Activated CD4-positive, alpha-beta T cell treated with anti-CD3 and anti-CD28 coated beads, Interleukin-2, amount 50 U/mL, for 4 hours (primary cell): ENCODE measurements at regions not wholly inside any gene's neighbourhood (a gene's known extent, or its start where the extent isn't known, plus 50 kb on each side); places are given as distances from the start of the nearest gene placed in this dataset.

Source experiments
- DNase-seq, 2 experiments: peaks; one replicate each; pipeline ENCODE4 v3.0.0-alpha.2; 2020

DNA sequence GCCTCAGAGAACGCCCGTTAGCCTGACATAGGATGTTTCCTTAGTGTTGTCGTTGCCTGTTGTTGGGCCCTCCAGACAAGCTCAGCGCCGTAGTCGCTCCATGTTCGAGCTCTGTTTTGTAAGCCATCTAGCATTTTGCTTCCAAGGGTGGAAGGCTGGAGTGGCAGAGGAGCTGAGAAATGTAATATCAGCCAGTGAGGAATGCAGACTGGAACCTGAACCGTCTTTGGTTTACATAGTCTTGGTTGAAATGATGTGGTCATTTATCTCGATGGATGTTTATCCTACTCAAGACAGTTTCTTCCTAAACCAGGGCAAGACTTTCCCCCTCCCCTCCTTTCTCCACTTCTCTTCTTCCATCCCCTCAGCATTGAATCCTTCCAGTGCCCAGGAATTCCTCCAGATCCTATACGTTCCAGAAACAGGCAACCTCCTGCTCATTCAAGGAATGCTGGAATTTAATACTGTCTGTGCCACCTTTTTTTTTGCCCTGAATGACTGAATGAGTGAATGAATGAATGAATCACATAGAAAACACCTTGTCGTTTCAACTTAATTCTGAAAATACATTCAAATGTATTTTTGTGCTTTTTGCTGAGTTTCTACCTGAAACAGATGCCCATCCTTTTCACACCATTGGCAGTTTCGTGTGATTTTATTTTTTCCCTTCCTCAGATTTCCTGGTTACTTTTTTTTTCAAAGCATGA is 109.5 kb upstream of the MBNL2 start:
- DNase-seq, result no peak

GRCh38 chr13:97113231-97114001 is 108.7 kb upstream of the MBNL2 start:
- no peak for DNase-seq

DNA sequence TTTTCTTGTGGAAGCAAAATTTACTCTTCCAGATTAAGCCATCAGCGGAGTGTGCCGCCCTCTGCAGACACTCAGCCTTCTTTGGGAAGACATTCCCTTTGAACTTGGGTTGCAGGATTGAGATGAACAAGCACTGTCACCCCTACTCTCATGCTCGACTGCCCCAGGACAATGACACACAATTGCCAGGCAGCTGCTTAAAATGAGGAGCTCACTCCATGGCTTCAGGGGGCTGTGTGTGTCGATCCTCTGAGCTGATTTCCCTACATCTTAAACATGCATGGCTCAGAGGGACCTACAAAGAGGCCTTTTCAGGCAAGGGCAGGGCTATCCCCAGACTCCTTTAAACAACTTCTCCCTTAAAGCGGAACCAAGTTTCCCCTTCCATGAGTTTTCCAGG is 107.5 kb upstream of the MBNL2 start:
- DNase-seq, result no peak

DNA sequence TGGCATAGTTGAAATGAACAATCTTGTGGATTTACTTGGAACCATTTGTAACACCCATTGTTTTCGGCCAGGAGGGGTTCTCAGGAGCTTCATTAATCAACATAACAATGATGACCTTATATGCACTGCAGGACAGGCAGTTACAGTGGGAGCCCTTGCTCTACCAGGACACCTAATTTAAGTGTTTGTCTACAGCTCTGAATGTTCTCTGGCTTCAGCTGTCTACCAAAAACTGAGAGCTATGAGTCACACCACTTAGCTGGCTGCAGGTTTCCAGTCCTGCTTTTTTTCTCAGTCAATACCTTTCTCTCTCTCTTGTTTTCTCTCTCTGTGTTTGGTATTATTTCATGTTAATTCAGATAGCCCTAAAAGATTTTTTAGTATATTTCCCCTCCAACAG is 105.4 kb upstream of the MBNL2 start:
- no peak for DNase-seq

- DNase-seq, result no peak
Measured at GRCh38 chr13:97117388-97117910, 104.7 kb upstream of the MBNL2 start.

- DNase-seq, result no peak
Measured at GRCh38 chr13:97119943-97120342, 102.2 kb upstream of the MBNL2 start.

DNA sequence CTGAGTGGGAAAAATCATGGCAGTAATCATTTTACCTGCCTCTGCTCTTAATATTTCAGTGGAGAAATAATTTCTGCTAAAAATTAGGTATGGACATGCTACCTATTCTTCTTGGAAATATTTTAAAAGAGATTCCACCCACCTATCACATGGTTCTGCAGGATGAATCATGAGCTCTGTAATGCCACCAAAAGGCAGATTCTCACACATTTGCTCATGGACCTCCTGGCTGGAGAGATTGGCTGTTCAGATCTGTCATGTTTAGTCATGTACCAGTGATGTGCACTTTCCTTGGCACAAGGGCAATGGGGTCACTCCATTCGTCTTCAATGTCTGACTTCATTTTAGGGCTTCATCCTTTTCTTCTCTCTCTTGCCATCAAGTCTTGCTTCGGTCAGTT is 101.8 kb upstream of the MBNL2 start:
- no peak for DNase-seq

DNA sequence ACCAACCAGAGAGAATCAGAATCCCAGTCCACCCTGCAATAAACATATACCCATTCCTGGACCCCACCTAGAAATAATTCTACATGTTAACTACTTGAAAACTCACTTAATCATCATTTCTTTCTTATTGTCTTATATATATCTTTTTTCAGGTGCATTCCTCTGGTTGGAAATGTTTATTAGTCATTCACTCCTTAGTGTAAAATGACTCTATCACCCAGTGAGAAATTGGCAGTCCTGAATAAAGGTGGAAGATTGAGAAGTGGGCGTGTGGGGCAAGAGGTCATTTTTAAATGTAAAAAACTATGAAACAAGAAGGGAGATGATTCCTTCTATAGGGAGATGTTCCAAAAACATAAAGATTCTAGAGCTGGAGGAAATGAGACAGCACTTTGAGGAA is 101.2 kb upstream of the MBNL2 start:
- DNase-seq, result no peak

GRCh38 chr13:97121894-97122293 is 100.2 kb upstream of the MBNL2 start:
- DNase-seq, result no peak

GRCh38 chr13:97122381-97122996 is 99.6 kb upstream of the MBNL2 start:
- DNase-seq, result no peak

GRCh38 chr13:97124206-97124605 is 97.9 kb upstream of the MBNL2 start:
- no peak for DNase-seq

GRCh38 chr13:97124915-97125809 is 97.0 kb upstream of the MBNL2 start:
- DNase-seq, result no peak

DNA sequence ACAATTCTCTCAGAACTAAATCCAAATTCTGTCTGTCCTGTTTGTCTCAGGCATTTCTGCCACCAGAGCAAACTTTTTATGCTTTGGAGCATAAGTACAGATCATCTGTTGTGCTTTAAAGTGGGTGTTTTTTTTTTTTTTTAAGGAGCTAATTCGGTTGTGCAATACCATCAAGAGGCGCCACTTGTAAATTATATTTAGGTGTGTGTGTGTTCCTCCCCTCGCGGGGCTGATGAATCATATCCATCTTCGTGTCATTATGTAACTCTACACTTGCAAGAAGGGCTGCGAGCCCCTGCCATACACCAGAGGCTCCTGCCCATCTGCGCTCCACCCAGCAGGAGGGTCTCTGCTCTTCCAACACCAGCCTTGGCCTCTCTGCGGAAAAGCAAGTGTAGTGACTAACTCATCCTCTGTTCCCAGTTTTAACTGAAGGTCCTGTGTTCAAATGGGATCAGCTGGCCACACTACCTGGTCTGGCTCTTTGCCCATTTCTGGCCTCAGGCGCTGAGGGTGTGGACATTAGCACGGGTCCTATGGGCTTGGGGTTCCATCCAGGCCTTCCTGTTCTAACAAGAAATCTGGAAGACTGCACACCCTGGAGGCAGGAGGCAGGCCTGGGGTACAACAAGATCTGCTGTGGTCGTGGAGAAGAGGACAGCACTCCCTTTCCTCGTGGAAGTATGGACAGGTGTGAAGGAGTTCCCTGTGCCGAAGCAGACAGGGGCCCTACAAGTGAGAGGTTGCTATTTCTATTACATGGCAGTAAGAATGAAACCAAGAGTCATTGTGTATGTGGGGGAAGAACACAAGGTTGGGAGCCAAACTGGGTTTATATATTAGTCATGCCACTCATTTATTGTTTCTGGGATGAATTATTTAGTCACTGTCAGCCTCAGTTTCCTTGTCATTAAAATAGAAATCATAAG is 96.1 kb upstream of the MBNL2 start:
- no peak for DNase-seq

DNA sequence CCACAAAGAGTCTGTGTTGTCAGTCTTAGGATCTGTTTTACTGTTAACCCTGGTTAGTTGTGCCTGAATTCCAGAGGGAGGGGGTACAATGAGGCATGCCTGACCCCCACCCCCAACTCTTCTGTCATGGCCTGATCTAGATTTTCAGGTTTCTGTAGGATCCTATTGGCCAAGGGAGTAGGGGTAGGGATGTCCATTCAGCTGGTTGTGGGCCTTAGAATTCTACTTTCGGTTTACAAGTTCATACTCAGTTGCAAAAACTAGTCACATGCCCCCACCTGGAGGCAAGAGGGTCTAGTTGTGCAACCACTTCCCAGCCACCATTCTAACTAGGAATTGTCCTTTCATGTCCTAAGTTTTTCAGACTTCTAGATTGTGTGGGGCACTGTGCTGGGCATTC is 94.3 kb upstream of the MBNL2 start:
- no peak for DNase-seq

- no peak for DNase-seq
Measured at GRCh38 chr13:97130190-97130589, 91.9 kb upstream of the MBNL2 start.

- no peak for DNase-seq
Measured at GRCh38 chr13:97131447-97131846, 90.7 kb upstream of the MBNL2 start.

DNA sequence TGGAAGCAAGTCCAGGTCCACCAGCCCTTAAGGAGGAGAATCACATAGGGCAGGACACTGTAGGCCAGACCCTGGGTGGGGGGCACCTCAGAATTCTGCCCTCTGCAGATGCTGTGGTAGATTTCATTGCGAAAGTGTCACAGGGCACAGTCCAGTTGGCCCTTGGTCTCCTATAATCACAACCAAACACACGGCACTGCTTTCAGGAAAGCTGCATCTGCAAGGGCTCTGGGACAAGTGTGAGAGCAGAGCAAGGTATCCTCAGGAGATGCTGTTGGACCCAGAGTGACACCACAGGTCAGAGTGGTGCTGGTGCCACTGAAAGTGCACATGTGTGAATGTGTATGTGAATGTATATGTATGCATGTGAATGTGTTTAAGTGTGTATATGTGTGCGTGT is 88.6 kb upstream of the MBNL2 start:
- DNase-seq, result no peak

DNA sequence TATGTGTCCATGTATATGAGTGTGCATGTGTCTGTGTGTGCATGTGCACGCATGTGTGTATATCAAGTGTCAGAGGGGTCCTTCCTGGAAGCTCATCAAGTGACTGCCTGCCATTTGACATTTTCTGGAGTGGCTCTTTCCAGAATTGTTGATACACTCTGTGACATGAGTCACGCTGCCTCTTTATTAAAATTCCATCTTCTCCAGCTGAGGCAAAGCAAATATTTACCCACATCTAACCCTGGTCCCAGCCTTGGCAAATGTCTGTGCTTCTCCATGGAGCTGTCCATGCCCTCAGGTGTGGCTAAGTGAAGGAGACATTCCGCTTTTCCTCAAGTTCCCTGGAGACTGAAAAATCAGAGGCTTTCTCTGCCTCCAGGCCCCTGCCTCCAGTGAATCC is 88.2 kb upstream of the MBNL2 start:
- no peak for DNase-seq

- DNase-seq, result no peak
Measured at GRCh38 chr13:97134364-97135095, 87.6 kb upstream of the MBNL2 start.

- no peak for DNase-seq
Measured at GRCh38 chr13:97135883-97136282, 86.2 kb upstream of the MBNL2 start.

DNA sequence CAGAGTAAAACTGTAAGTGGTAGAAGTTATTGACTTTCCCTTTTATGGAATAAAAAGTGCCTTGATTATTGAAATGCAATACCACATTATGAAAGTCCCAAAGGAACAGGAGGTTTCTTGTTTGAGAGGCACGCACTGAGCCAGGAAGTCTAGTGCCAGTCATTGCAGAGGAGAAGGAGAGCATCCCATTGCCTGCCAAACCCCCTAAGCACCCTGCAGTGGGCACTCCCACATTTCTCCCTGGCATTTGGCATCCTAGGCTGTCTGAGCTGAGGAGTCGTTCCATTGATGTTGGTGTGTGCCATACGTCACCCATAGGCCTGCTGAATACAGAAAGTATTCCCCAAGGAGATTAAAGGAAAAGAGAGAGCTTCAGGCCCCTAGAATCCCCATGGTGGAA is 85.7 kb upstream of the MBNL2 start:
- DNase-seq, result no peak
